NB4 (cell line): ENCODE measurements at regions not wholly inside any gene's neighbourhood (a gene's known extent, or its start where the extent isn't known, plus 50 kb on each side); places are given as distances from the start of the nearest gene placed in this dataset.

ENCODE experiments used
- MAX ChIP-seq: IDR thresholded peaks from 2 replicates; pipeline ENCODE4 v1.6.1; 2011; ENCODE audit warnings: low read depth, low read length
- MYC ChIP-seq: IDR thresholded peaks from 2 replicates; pipeline ENCODE4 v1.6.1; 2011; ENCODE audit warnings: low read depth, low read length
- POLR2A ChIP-seq: IDR thresholded peaks from 2 replicates; pipeline ENCODE4 v1.6.1; 2011; ENCODE audit warnings: mild to moderate bottlenecking; ENCODE audit not compliant: insufficient read length; ENCODE audit errors: extremely low read depth
- TF ChIP-seq, protein P1 (sequence below): IDR thresholded peaks from one replicate; pipeline ENCODE4 v1.5.1; 2012; ENCODE audit warnings: low read depth, low read length

GRCh38 chr1:221429264-221429663 lies 312.6 kb downstream of the DUSP10 start:
- TF ChIP-seq, protein P1, sequence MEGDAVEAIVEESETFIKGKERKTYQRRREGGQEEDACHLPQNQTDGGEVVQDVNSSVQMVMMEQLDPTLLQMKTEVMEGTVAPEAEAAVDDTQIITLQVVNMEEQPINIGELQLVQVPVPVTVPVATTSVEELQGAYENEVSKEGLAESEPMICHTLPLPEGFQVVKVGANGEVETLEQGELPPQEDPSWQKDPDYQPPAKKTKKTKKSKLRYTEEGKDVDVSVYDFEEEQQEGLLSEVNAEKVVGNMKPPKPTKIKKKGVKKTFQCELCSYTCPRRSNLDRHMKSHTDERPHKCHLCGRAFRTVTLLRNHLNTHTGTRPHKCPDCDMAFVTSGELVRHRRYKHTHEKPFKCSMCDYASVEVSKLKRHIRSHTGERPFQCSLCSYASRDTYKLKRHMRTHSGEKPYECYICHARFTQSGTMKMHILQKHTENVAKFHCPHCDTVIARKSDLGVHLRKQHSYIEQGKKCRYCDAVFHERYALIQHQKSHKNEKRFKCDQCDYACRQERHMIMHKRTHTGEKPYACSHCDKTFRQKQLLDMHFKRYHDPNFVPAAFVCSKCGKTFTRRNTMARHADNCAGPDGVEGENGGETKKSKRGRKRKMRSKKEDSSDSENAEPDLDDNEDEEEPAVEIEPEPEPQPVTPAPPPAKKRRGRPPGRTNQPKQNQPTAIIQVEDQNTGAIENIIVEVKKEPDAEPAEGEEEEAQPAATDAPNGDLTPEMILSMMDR = no peak
- TF ChIP-seq POLR2A (no peak), MAX (no peak), MYC (no peak)
